Neural cell (in vitro differentiated cells): ENCODE measurements at regions not wholly inside any gene's neighbourhood (a gene's known extent, or its start where the extent isn't known, plus 50 kb on each side); places are given as distances from the start of the nearest gene placed in this dataset.

Experiments
- H2AFZ ChIP-seq: fragments of 200-600, 300-800 bp; sonication (generic), shearing (Covaris generic); 2 replicates; pipeline ENCODE4 v1.6.0; 2014; ENCODE audit warnings: low read depth, mild to moderate bottlenecking, antibody characterized with exemption, low read length, moderate library complexity
- H3F3A ChIP-seq: fragments of 200-600 bp; shearing (Covaris generic); 2 replicates; pipeline ENCODE4 v1.6.1; 2016; ENCODE audit warnings: mild to moderate bottlenecking, moderate library complexity, mixed read lengths, antibody characterized with exemption, low read length; ENCODE audit not compliant: insufficient read depth, poor library complexity, severe bottlenecking
- H3K27ac ChIP-seq: fragments of 200-600, 300-800 bp; sonication (generic), shearing (Covaris generic); 2 replicates; pipeline ENCODE4 v1.5.1; 2014; ENCODE audit warnings: mild to moderate bottlenecking, low read length, moderate library complexity
- H3K27me3 ChIP-seq: fragments of 300-800, 200-600 bp; sonication (generic), shearing (Covaris generic); 2 replicates; pipeline ENCODE4 v1.6.0; 2014; ENCODE audit warnings: mild to moderate bottlenecking, low read depth, low read length, moderate library complexity; ENCODE audit not compliant: insufficient read depth
- H3K36me3 ChIP-seq: fragments of 300-800, 200-600 bp; sonication (generic), shearing (Covaris generic); 2 replicates; pipeline ENCODE4 v1.5.1; 2014; ENCODE audit warnings: mild to moderate bottlenecking, antibody characterized with exemption, low read length, moderate library complexity; ENCODE audit not compliant: insufficient read depth
- H3K4me2 ChIP-seq: fragments of 300-800, 200-600 bp; sonication (generic), shearing (Covaris generic); 2 replicates; pipeline ENCODE4 v1.6.0; 2014; ENCODE audit warnings: mild to moderate bottlenecking, low read length
- H3K4me3 ChIP-seq: fragments of 300-800, 200-600 bp; sonication (generic), shearing (Covaris generic); 2 replicates; pipeline ENCODE4 v1.5.1; 2014; ENCODE audit warnings: mild to moderate bottlenecking, low read length, moderate library complexity
- H3K79me2 ChIP-seq: fragments of 200-600 bp; shearing (Covaris generic); replicated peaks from 2 replicates; pipeline ENCODE4 v1.6.0; 2014; ENCODE audit warnings: mild to moderate bottlenecking, low read length, moderate library complexity; ENCODE audit not compliant: insufficient read depth
- H3K9ac ChIP-seq: fragments of 300-800, 200-600 bp; sonication (generic), shearing (Covaris generic); 2 replicates; pipeline ENCODE4 v1.6.1; 2016; ENCODE audit warnings: mild to moderate bottlenecking, low read length, mixed read lengths
- H3K9me2 ChIP-seq: fragments of 200-600 bp; shearing (Covaris generic); 2 replicates; pipeline ENCODE4 v1.6.1; 2016; ENCODE audit warnings: mild to moderate bottlenecking, low read length, mixed read lengths; ENCODE audit not compliant: insufficient read depth
- H3K9me3 ChIP-seq: fragments of 200-600, 300-800 bp; sonication (generic), shearing (Covaris generic); 2 replicates; pipeline ENCODE4 v1.6.1; 2016; ENCODE audit warnings: mild to moderate bottlenecking, mixed run types, low read length, moderate library complexity, mixed read lengths
- H4K20me1 ChIP-seq: fragments of 200-600 bp; shearing (Covaris generic); 2 replicates; pipeline ENCODE4 v1.6.1; 2016; ENCODE audit warnings: mild to moderate bottlenecking, mixed run types; ENCODE audit not compliant: insufficient read depth
- CTCF ChIP-seq: fragments of 450-650 bp; IDR thresholded peaks from 2 replicates; pipeline ENCODE4 v1.5.1; 2014; ENCODE audit warnings: antibody characterized with exemption, mild to moderate bottlenecking, moderate library complexity; ENCODE audit not compliant: poor library complexity, severe bottlenecking
- EP300 ChIP-seq: fragments of 450-650 bp; conservative IDR thresholded peaks from 2 replicates; pipeline ENCODE4 v1.6.1; 2014; ENCODE audit warnings: antibody characterized with exemption, mild to moderate bottlenecking, moderate library complexity; ENCODE audit not compliant: poor library complexity, severe bottlenecking
- EZH2 ChIP-seq: fragments of 200-600, 300-800 bp; shearing (Covaris generic), sonication (generic); IDR thresholded peaks from 2 replicates; pipeline ENCODE4 v1.6.1; 2014; ENCODE audit warnings: antibody characterized with exemption, low read length, borderline replicate concordance, mild to moderate bottlenecking; ENCODE audit not compliant: insufficient read depth, poor library complexity, severe bottlenecking
- MXI1 ChIP-seq: fragments of 450-650 bp; conservative IDR thresholded peaks from 2 replicates; pipeline ENCODE4 v1.6.1; 2014; ENCODE audit warnings: antibody characterized with exemption, mild to moderate bottlenecking; ENCODE audit not compliant: poor library complexity, severe bottlenecking
- POLR2AphosphoS5 ChIP-seq: IDR thresholded peaks from 2 replicates; pipeline ENCODE4 v1.6.1; 2012
- RAD21 ChIP-seq: fragments of 450-650 bp; conservative IDR thresholded peaks from 2 replicates; pipeline ENCODE4 v1.6.1; 2014; ENCODE audit warnings: antibody characterized with exemption, mild to moderate bottlenecking, moderate library complexity
- SMC3 ChIP-seq: fragments of 450-650 bp; conservative IDR thresholded peaks from 2 replicates; pipeline ENCODE4 v1.6.1; 2014; ENCODE audit warnings: antibody characterized with exemption, mild to moderate bottlenecking, moderate library complexity; ENCODE audit not compliant: poor library complexity
- TAF1 ChIP-seq: IDR thresholded peaks from 2 replicates; pipeline ENCODE4 v1.6.1; 2012; ENCODE audit warnings: low read depth
- TF ChIP-seq, protein P1 (sequence below): IDR thresholded peaks from 2 replicates; pipeline ENCODE4 v1.6.1; 2012; ENCODE audit warnings: borderline replicate concordance

DNA sequence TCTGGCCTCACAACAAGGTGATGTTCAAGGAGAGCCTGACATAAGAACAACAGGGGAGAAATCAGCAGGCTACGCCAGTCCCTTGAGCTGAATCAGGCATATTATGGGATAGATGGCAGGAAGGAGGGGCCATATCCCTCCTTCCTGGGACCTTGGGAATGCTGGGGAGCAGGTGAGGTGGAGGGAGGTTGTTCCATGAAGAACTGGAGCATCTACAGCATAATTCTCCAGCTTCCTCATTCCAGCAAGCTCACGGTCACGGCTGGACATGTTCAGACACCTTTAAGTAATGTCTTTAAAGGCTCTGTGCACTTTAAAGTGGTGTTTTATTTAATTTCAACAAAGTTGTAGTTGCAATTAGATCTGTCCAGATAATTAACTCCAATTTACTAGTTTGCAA is 780.5 kb downstream of the TYW1 start:
- Histone ChIP-seq H3K9ac (no peak overlapping the region), H3K36me3 (no peaks in the 10 kb centered on the region)
- TF ChIP-seq EP300 (no peak), MXI1 (no peak), EZH2 (no peak), CTCF (no peak), RAD21 (no peak), TAF1 (no peak), POLR2AphosphoS5 (no peak), SMC3 (no peak)
- TF ChIP-seq, protein P1, sequence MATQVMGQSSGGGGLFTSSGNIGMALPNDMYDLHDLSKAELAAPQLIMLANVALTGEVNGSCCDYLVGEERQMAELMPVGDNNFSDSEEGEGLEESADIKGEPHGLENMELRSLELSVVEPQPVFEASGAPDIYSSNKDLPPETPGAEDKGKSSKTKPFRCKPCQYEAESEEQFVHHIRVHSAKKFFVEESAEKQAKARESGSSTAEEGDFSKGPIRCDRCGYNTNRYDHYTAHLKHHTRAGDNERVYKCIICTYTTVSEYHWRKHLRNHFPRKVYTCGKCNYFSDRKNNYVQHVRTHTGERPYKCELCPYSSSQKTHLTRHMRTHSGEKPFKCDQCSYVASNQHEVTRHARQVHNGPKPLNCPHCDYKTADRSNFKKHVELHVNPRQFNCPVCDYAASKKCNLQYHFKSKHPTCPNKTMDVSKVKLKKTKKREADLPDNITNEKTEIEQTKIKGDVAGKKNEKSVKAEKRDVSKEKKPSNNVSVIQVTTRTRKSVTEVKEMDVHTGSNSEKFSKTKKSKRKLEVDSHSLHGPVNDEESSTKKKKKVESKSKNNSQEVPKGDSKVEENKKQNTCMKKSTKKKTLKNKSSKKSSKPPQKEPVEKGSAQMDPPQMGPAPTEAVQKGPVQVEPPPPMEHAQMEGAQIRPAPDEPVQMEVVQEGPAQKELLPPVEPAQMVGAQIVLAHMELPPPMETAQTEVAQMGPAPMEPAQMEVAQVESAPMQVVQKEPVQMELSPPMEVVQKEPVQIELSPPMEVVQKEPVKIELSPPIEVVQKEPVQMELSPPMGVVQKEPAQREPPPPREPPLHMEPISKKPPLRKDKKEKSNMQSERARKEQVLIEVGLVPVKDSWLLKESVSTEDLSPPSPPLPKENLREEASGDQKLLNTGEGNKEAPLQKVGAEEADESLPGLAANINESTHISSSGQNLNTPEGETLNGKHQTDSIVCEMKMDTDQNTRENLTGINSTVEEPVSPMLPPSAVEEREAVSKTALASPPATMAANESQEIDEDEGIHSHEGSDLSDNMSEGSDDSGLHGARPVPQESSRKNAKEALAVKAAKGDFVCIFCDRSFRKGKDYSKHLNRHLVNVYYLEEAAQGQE = no peak

DNA sequence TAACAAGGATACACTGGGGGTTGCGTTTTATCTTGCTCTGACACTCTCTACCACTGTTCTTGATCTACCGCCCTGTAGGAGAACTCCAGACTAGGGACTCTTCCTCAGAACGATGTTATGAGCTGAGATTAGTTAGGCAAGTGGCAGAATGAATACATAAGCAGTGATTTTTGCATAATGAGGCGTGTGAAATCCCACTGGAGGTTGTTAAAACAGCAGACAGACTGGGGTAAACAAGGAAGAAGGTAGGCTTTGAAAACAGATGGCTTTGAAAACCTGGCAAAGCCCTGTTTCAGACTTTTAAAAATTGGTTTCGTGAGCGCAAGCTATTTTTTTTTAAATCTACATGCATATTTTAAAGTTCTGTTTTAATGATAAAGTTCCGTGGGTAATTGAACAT is 785.2 kb downstream of the TYW1 start:
- Histone ChIP-seq H3K9ac (no peak overlapping the region), H3F3A (no peaks in the 10 kb centered on the region), H3K27ac (no peak overlapping the region), H3K79me2 (no peaks in the 10 kb centered on the region), H4K20me1 (no peaks in the 10 kb centered on the region), H3K4me3 (no peak overlapping the region), H3K4me2 (no peak overlapping the region), H3K27me3 (no peaks in the 10 kb centered on the region), H3K36me3 (no peaks in the 10 kb centered on the region), H3K9me2 (no peaks in the 10 kb centered on the region), H2AFZ (no peak overlapping the region), H3K9me3 (no peaks in the 10 kb centered on the region)
- TF ChIP-seq SMC3 = no peak

More for the DNA sequence above, 780.5 kb downstream of the TYW1 start:
- Histone ChIP-seq H3K27me3 (no peaks in the 10 kb centered on the region), H3K27ac (no peak overlapping the region), H3K79me2 (no peaks in the 10 kb centered on the region), H3F3A (no peaks in the 10 kb centered on the region), H4K20me1 (no peaks in the 10 kb centered on the region), H3K4me3 (no peak overlapping the region), H3K9me3 (no peaks in the 10 kb centered on the region), H3K4me2 (no peak overlapping the region), H2AFZ (no peak overlapping the region), H3K9me2 (no peaks in the 10 kb centered on the region)

GRCh38 chr7:67786021-67786420 is 789.4 kb downstream of the TYW1 start:
- no peaks in the 10 kb centered on the region for H3K36me3 ChIP-seq
- no peak overlapping the region for H3K4me3 ChIP-seq
- H3K9me2 ChIP-seq = no peaks in the 10 kb centered on the region
- no peak overlapping the region for H2AFZ ChIP-seq
- H3K9me3 ChIP-seq = no peaks in the 10 kb centered on the region
- no peaks in the 10 kb centered on the region for H3K27me3 ChIP-seq
- H3F3A ChIP-seq = no peaks in the 10 kb centered on the region
- TF ChIP-seq EP300 (no peak), RAD21 (no peak), MXI1 (no peak)
- H4K20me1 ChIP-seq = no peaks in the 10 kb centered on the region
- H3K4me2 ChIP-seq = no peak overlapping the region
- H3K27ac ChIP-seq = no peak overlapping the region
- H3K9ac ChIP-seq = no peak overlapping the region
- H3K79me2 ChIP-seq = no peaks in the 10 kb centered on the region
